GM23338 (cell line): ENCODE measurements at regions not wholly inside any gene's neighbourhood (a gene's known extent, or its start where the extent isn't known, plus 50 kb on each side); places are given as distances from the start of the nearest gene placed in this dataset.

Experiments used
- ATAC-seq: fragments of 200-7000 bp; cut with Tn5 transposase; 3 replicates; pipeline ENCODE4 v1.9.1; 2020
- DNase-seq: peaks from one replicate; pipeline ENCODE4 v3.0.0-alpha.2; 2015; ENCODE audit warnings: low spot score
- H2AFZ ChIP-seq: fragments of 200-600 bp; sonication (generic); 2 replicates; pipeline ENCODE4 v1.8.0; 2016; ENCODE audit warnings: antibody characterized with exemption, mild to moderate bottlenecking, moderate library complexity
- H3F3A ChIP-seq: fragments of 200-600 bp; sonication (generic); replicated peaks from 2 replicates; pipeline ENCODE4 v1.8.0; 2017; ENCODE audit warnings: antibody characterized with exemption, mixed run types, low read depth
- H3K27ac ChIP-seq: fragments of 200-600 bp; sonication (generic); 2 replicates; pipeline ENCODE4 v1.6.1; 2016; ENCODE audit warnings: low read depth
- H3K27me3 ChIP-seq: fragments of 200-600 bp; sonication (generic); 2 replicates; pipeline ENCODE4 v1.8.0; 2016; ENCODE audit warnings: mild to moderate bottlenecking, mixed run types, moderate library complexity; ENCODE audit not compliant: insufficient read depth
- H3K36me3 ChIP-seq: fragments of 200-600 bp; sonication (generic); 2 replicates; pipeline ENCODE4 v1.8.0; 2016; ENCODE audit warnings: mild to moderate bottlenecking; ENCODE audit not compliant: insufficient read depth
- H3K4me1 ChIP-seq: fragments of 200-600 bp; sonication (generic); 2 replicates; pipeline ENCODE4 v1.8.0; 2016; ENCODE audit warnings: mild to moderate bottlenecking, moderate library complexity; ENCODE audit not compliant: insufficient read depth
- H3K4me2 ChIP-seq: fragments of 200-600 bp; sonication (generic); 2 replicates; pipeline ENCODE4 v1.7.1; 2017; ENCODE audit warnings: mixed run types
- H3K4me3 ChIP-seq: fragments of 200-600 bp; sonication (generic); 2 replicates; pipeline ENCODE4 v1.6.1; 2016; ENCODE audit warnings: mixed run types
- H3K79me2 ChIP-seq: fragments of 200-600 bp; sonication (generic); replicated peaks from 2 replicates; pipeline ENCODE4 v1.8.0; 2017; ENCODE audit warnings: mild to moderate bottlenecking; ENCODE audit not compliant: insufficient read depth
- H3K9me2 ChIP-seq: fragments of 200-600 bp; sonication (generic); 2 replicates; pipeline ENCODE4 v1.8.0; 2017; ENCODE audit not compliant: insufficient read depth
- H4K20me1 ChIP-seq: fragments of 200-600 bp; sonication (generic); replicated peaks from 2 replicates; pipeline ENCODE4 v1.8.0; 2017; ENCODE audit warnings: mild to moderate bottlenecking; ENCODE audit not compliant: insufficient read depth
- H3K27ac Mint-ChIP-seq: 2 replicates; pipeline ENCODE4 v1.8.0; 2020; ENCODE audit warnings: inconsistent platforms, mild to moderate bottlenecking, moderate library complexity, mixed read lengths
- H3K27me3 Mint-ChIP-seq: 3 replicates; pipeline ENCODE4 v1.8.0; 2022; ENCODE audit warnings: low read depth, mild to moderate bottlenecking, moderate library complexity, mixed read lengths, inconsistent platforms; ENCODE audit not compliant: insufficient read depth, poor library complexity
- H3K36me3 Mint-ChIP-seq: 3 replicates; pipeline ENCODE4 v1.8.0; 2021; ENCODE audit warnings: low read depth, mild to moderate bottlenecking, inconsistent platforms, moderate library complexity, mixed read lengths
- H3K4me1 Mint-ChIP-seq: 3 replicates; pipeline ENCODE4 v1.8.0; 2020; ENCODE audit warnings: mild to moderate bottlenecking, inconsistent platforms, mixed read lengths
- H3K4me3 Mint-ChIP-seq: 3 replicates; pipeline ENCODE4 v1.8.0; 2021; ENCODE audit warnings: moderate library complexity, mild to moderate bottlenecking, inconsistent platforms, mixed read lengths
- H3K9me3 Mint-ChIP-seq: 3 replicates; pipeline ENCODE4 v1.8.0; 2020; ENCODE audit warnings: moderate library complexity, mild to moderate bottlenecking, inconsistent platforms, mixed read lengths
- CREB1 ChIP-seq: fragments of 250-450 bp; sonication (Bioruptor Pico); IDR thresholded peaks from 2 replicates; pipeline ENCODE4 v1.5.0; 2020; ENCODE audit warnings: low read depth, mild to moderate bottlenecking, moderate library complexity
- EZH2 ChIP-seq: fragments of 200-600 bp; sonication (generic); IDR thresholded peaks from one replicate; pipeline ENCODE4 v1.8.0; 2017; ENCODE audit warnings: antibody characterized with exemption, mild to moderate bottlenecking, low read depth; ENCODE audit not compliant: unreplicated experiment
- EZH2phosphoT487 ChIP-seq: fragments of 200-600 bp; sonication (generic); IDR thresholded peaks from one replicate; pipeline ENCODE4 v1.8.1; 2018; ENCODE audit warnings: antibody characterized with exemption; ENCODE audit not compliant: unreplicated experiment
- JUNB ChIP-seq: IDR thresholded peaks from one replicate; pipeline ENCODE4 v1.6.1; 2016; ENCODE audit warnings: antibody characterized with exemption; ENCODE audit not compliant: unreplicated experiment
- NANOG ChIP-seq: IDR thresholded peaks from 2 replicates; pipeline ENCODE4 v1.6.1; 2016; ENCODE audit warnings: antibody characterized with exemption, borderline replicate concordance
- POLR2AphosphoS5 ChIP-seq: IDR thresholded peaks from 2 replicates; pipeline ENCODE4 v1.6.1; 2016; ENCODE audit warnings: antibody characterized with exemption, low read depth
- STAT1 ChIP-seq: IDR thresholded peaks from one replicate; pipeline ENCODE4 v1.6.1; 2016; ENCODE audit warnings: antibody characterized with exemption; ENCODE audit not compliant: unreplicated experiment
- ZNF114 ChIP-seq: fragments of 250-450 bp; sonication (Bioruptor Pico); IDR thresholded peaks from 2 replicates; pipeline ENCODE4 v1.5.0; 2020; ENCODE audit warnings: mild to moderate bottlenecking, moderate library complexity
- ZNF331 ChIP-seq: fragments of 250-450 bp; sonication (Bioruptor Pico); IDR thresholded peaks from 2 replicates; pipeline ENCODE4 v1.5.0; 2020; ENCODE audit warnings: low read depth, mild to moderate bottlenecking, moderate library complexity
- TF ChIP-seq, protein P1 (sequence below): fragments of 250-450 bp; sonication (Bioruptor Pico); IDR thresholded peaks from 2 replicates; pipeline ENCODE4 v1.5.0; 2020; ENCODE audit warnings: mild to moderate bottlenecking, moderate library complexity
- TF ChIP-seq, protein P2 (sequence below): IDR thresholded peaks from 2 replicates; pipeline ENCODE4 v1.6.1; 2016; ENCODE audit warnings: antibody characterized with exemption
- TF ChIP-seq, protein P3 (sequence below): IDR thresholded peaks from one replicate; pipeline ENCODE4 v1.6.1; 2018; ENCODE audit warnings: antibody characterized with exemption; ENCODE audit not compliant: unreplicated experiment
- TF ChIP-seq, protein P4 (sequence below), 2 experiments: fragments of 200-600 bp in 1 of 2; sonication (generic) in 1 of 2; conservative IDR thresholded peaks; 2 replicates each; pipeline versions ENCODE4 v1.5.1 to v1.6.1; 2016 to 2017; ENCODE audit warnings: antibody characterized with exemption in 2 of 2, low read depth in 2 of 2, mild to moderate bottlenecking in 2 of 2, moderate library complexity in 1 of 2

DNA sequence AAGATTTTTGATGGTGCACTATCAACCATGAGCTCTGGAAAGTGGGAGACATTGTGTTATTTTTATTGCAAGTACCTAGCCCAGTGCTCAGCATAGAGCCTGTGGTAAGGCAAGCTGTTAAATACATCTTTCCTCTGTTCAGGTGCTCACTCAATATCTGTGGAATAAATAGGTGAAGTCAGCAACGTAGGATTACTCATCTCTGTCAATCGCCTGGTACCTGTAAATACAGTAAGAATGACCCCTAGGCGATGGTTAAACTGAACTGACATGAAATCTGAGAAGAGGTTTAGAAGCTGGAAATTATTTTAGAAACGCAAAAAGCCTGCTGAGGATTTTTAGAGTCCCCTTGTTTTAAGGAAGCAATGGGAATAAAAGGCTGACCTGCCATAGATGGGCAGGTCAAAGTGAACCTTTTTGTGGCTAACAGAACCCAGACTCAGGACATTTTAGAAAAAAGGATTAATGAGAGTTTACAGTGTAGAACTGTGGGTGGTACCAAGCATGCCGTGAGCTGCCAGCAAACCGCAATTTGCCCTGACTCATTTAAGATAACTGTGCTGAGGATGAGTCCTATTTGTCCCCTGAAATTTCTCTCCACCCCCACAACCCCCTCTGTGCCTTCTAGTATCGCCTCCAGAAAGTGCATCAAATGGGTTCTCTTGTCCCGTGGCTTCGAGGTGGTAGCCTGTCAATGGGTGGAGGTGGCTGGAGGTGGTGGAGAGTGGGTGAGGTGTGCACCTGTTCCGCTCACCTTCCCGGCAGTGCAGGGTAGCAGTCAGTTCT lies 375.1 kb downstream of the MED10 start:
- no peaks in the 10 kb centered on the region; the same call in 1 of the 2 replicates for H3K9me2 ChIP-seq
- no peaks in the 10 kb centered on the region for H3K4me1 ChIP-seq
- Mint-ChIP-seq H3K4me3 (no peak overlapping the region), H3K4me1 (no peaks in the 10 kb centered on the region; the same call in 2 of the 3 replicates), H3K27me3 (peaks cover 2% of the 10 kb centered on the region), H3K36me3 (no peaks in the 10 kb centered on the region), H3K9me3 (0 out of 3 replicates have a peak, but pooled peaks cover 2% of the 10 kb centered on the region), H3K27ac (no peak overlapping the region)
- no peaks in the 10 kb centered on the region for H4K20me1 ChIP-seq
- ATAC-seq = no peak
- H3K4me3 ChIP-seq = no peak overlapping the region
- H3K27ac ChIP-seq = no peak overlapping the region
- TF ChIP-seq, protein P1, sequence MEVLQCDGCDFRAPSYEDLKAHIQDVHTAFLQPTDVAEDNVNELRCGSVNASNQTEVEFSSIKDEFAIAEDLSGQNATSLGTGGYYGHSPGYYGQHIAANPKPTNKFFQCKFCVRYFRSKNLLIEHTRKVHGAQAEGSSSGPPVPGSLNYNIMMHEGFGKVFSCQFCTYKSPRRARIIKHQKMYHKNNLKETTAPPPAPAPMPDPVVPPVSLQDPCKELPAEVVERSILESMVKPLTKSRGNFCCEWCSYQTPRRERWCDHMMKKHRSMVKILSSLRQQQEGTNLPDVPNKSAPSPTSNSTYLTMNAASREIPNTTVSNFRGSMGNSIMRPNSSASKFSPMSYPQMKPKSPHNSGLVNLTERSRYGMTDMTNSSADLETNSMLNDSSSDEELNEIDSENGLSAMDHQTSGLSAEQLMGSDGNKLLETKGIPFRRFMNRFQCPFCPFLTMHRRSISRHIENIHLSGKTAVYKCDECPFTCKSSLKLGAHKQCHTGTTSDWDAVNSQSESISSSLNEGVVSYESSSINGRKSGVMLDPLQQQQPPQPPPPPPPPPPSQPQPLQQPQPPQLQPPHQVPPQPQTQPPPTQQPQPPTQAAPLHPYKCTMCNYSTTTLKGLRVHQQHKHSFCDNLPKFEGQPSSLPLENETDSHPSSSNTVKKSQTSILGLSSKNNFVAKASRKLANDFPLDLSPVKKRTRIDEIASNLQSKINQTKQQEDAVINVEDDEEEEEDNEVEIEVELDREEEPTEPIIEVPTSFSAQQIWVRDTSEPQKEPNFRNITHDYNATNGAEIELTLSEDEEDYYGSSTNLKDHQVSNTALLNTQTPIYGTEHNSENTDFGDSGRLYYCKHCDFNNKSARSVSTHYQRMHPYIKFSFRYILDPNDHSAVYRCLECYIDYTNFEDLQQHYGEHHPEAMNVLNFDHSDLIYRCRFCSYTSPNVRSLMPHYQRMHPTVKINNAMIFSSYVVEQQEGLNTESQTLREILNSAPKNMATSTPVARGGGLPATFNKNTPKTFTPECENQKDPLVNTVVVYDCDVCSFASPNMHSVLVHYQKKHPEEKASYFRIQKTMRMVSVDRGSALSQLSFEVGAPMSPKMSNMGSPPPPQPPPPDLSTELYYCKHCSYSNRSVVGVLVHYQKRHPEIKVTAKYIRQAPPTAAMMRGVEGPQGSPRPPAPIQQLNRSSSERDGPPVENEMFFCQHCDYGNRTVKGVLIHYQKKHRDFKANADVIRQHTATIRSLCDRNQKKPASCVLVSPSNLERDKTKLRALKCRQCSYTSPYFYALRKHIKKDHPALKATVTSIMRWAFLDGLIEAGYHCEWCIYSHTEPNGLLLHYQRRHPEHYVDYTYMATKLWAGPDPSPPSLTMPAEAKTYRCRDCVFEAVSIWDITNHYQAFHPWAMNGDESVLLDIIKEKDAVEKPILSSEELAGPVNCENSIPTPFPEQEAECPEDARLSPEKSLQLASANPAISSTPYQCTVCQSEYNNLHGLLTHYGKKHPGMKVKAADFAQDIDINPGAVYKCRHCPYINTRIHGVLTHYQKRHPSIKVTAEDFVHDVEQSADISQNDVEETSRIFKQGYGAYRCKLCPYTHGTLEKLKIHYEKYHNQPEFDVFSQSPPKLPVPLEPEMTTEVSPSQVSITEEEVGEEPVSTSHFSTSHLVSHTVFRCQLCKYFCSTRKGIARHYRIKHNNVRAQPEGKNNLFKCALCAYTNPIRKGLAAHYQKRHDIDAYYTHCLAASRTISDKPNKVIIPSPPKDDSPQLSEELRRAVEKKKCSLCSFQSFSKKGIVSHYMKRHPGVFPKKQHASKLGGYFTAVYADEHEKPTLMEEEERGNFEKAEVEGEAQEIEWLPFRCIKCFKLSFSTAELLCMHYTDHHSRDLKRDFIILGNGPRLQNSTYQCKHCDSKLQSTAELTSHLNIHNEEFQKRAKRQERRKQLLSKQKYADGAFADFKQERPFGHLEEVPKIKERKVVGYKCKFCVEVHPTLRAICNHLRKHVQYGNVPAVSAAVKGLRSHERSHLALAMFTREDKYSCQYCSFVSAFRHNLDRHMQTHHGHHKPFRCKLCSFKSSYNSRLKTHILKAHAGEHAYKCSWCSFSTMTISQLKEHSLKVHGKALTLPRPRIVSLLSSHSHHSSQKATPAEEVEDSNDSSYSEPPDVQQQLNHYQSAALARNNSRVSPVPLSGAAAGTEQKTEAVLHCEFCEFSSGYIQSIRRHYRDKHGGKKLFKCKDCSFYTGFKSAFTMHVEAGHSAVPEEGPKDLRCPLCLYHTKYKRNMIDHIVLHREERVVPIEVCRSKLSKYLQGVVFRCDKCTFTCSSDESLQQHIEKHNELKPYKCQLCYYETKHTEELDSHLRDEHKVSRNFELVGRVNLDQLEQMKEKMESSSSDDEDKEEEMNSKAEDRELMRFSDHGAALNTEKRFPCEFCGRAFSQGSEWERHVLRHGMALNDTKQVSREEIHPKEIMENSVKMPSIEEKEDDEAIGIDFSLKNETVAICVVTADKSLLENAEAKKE (CRISPR knock-in tag) = no peak
- no peak for TF ChIP-seq CREB1
- TF ChIP-seq, protein P2, sequence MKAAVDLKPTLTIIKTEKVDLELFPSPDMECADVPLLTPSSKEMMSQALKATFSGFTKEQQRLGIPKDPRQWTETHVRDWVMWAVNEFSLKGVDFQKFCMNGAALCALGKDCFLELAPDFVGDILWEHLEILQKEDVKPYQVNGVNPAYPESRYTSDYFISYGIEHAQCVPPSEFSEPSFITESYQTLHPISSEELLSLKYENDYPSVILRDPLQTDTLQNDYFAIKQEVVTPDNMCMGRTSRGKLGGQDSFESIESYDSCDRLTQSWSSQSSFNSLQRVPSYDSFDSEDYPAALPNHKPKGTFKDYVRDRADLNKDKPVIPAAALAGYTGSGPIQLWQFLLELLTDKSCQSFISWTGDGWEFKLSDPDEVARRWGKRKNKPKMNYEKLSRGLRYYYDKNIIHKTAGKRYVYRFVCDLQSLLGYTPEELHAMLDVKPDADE = no peak
- TF ChIP-seq, protein P3, sequence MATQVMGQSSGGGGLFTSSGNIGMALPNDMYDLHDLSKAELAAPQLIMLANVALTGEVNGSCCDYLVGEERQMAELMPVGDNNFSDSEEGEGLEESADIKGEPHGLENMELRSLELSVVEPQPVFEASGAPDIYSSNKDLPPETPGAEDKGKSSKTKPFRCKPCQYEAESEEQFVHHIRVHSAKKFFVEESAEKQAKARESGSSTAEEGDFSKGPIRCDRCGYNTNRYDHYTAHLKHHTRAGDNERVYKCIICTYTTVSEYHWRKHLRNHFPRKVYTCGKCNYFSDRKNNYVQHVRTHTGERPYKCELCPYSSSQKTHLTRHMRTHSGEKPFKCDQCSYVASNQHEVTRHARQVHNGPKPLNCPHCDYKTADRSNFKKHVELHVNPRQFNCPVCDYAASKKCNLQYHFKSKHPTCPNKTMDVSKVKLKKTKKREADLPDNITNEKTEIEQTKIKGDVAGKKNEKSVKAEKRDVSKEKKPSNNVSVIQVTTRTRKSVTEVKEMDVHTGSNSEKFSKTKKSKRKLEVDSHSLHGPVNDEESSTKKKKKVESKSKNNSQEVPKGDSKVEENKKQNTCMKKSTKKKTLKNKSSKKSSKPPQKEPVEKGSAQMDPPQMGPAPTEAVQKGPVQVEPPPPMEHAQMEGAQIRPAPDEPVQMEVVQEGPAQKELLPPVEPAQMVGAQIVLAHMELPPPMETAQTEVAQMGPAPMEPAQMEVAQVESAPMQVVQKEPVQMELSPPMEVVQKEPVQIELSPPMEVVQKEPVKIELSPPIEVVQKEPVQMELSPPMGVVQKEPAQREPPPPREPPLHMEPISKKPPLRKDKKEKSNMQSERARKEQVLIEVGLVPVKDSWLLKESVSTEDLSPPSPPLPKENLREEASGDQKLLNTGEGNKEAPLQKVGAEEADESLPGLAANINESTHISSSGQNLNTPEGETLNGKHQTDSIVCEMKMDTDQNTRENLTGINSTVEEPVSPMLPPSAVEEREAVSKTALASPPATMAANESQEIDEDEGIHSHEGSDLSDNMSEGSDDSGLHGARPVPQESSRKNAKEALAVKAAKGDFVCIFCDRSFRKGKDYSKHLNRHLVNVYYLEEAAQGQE = no peak
- no peak for TF ChIP-seq JUNB
- TF ChIP-seq, protein P4, sequence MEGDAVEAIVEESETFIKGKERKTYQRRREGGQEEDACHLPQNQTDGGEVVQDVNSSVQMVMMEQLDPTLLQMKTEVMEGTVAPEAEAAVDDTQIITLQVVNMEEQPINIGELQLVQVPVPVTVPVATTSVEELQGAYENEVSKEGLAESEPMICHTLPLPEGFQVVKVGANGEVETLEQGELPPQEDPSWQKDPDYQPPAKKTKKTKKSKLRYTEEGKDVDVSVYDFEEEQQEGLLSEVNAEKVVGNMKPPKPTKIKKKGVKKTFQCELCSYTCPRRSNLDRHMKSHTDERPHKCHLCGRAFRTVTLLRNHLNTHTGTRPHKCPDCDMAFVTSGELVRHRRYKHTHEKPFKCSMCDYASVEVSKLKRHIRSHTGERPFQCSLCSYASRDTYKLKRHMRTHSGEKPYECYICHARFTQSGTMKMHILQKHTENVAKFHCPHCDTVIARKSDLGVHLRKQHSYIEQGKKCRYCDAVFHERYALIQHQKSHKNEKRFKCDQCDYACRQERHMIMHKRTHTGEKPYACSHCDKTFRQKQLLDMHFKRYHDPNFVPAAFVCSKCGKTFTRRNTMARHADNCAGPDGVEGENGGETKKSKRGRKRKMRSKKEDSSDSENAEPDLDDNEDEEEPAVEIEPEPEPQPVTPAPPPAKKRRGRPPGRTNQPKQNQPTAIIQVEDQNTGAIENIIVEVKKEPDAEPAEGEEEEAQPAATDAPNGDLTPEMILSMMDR (conservative IDR thresholded peaks at IDR 0.05; ENCODE audit: low read depth in 2 of 2) = no peak
- TF ChIP-seq POLR2AphosphoS5 = no peak
- no peak for TF ChIP-seq ZNF114 (CRISPR knock-in tag)
- TF ChIP-seq NANOG = no peak
- TF ChIP-seq STAT1 = no peak
- no peak for TF ChIP-seq ZNF331 (CRISPR knock-in tag)
- no peak for TF ChIP-seq EZH2phosphoT487
- no peak for TF ChIP-seq EZH2
- H3F3A ChIP-seq = no peaks in the 10 kb centered on the region
- no peak for DNase-seq
- no peaks in the 10 kb centered on the region for H3K36me3 ChIP-seq
- no peaks in the 10 kb centered on the region for H3K79me2 ChIP-seq
- no peak overlapping the region for H3K4me2 ChIP-seq
- H2AFZ ChIP-seq = no peak overlapping the region
- no peaks in the 10 kb centered on the region for H3K27me3 ChIP-seq
